ENCODE measurements at regions not wholly inside any gene's neighbourhood (a gene's known extent, or its start where the extent isn't known, plus 50 kb on each side); places are given as distances from the start of the nearest gene placed in this dataset.
A peak's percentile ranks its signal among the peaks of the same experiment; 100 is the strongest.

DNA sequence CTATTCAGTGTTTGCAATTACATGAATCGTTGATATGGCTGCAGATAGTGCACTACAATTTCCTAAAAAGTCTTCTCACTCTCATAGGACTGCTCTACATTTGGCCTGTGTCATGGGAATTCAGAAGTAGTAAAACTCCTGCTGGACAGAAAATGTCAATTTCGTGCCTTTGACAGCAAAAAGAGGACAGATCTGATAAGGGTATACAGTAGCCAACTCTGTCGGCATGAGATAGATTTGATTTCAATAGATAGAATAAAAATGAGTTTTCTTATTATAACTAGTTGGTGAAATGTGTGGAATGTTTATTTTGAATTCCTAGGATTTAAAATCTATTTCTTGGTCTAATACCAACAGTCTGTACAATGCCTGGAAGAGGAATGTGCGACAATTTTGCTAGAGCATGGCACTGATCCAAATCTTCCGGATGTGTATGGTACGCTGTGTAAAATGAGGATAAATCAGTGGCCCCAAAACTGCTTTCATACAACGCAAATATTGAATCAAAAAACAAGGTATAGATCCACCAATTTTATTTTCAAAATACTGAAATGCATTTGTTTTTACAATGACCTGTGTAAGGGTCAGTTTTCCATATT is 133.5 kb upstream of the CDK13 start:
- Histone ChIP-seq H2BK120ac (ENCODE audit: low read depth, low read length, poor library complexity, severe bottlenecking) (no peak overlapping the region), H4K8ac (replicated peaks; ENCODE audit: insufficient read length, low read depth, low read length) (no peak overlapping the region), H2BK15ac (ENCODE audit: low read depth, low read length) (no peak overlapping the region), H2BK5ac (ENCODE audit: insufficient read length, low read length) (no peak overlapping the region), H3K23ac (ENCODE audit: insufficient read length, low read depth, low read length) (no peak overlapping the region), H3K56ac (ENCODE audit: insufficient read length, low read depth, low read length) (no peak overlapping the region), H3K9ac (ENCODE audit: extremely low read depth, insufficient read length, low read length) (no peak overlapping the region), H3K4me2 (ENCODE audit: insufficient read depth, insufficient read length, low read length) (no peak overlapping the region), H3K27ac (ENCODE audit: insufficient read length, low read depth, low read length) (no peak overlapping the region), H3K79me2 (ENCODE audit: insufficient read depth, low read length) (no peaks in the 10 kb centered on the region), H3K23me2 (ENCODE audit: insufficient read length, low read depth, low read length, poor library complexity, severe bottlenecking) (no peaks in the 10 kb centered on the region), H3T11ph (ENCODE audit: low read length) (no peak overlapping the region), H2BK20ac (ENCODE audit: low read depth, low read length, poor library complexity, severe bottlenecking) (peak overlapping the region; percentile 60), H3K18ac (ENCODE audit: insufficient read length, low read depth, low read length) (no peak overlapping the region), H2BK12ac (ENCODE audit: insufficient read length, low read depth, low read length) (no peak overlapping the region), H3K14ac (ENCODE audit: insufficient read depth, low read length) (no peak overlapping the region), H4K5ac (ENCODE audit: insufficient read length, low read depth, low read length) (no peak overlapping the region), H3K4ac (ENCODE audit: low read depth, low read length) (no peak overlapping the region), H3K27me3 (ENCODE audit: insufficient read depth, low read length) (no peaks in the 10 kb centered on the region), H4K20me1 (ENCODE audit: control insufficient read depth, insufficient read depth, insufficient read length) (no peaks in the 10 kb centered on the region), H4K91ac (ENCODE audit: insufficient read length, low read depth, low read length) (no peak overlapping the region), H2AK5ac (ENCODE audit: insufficient read length, low read length) (no peak overlapping the region), H3K4me1 (ENCODE audit: insufficient read depth, low read length) (no peaks in the 10 kb centered on the region), H3K79me1 (ENCODE audit: insufficient read depth, low read depth, low read length, poor library complexity, severe bottlenecking) (no peaks in the 10 kb centered on the region), H3K9me3 (ENCODE audit: control insufficient read depth, low read depth, low read length) (no peaks in the 10 kb centered on the region), H2AFZ (ENCODE audit: low read length) (no peak overlapping the region)
- Mint-ChIP-seq H3K36me3 (ENCODE audit: insufficient read depth in 1 of 3, low read depth in 3 of 3) (no peaks in the 10 kb centered on the region), H3K27ac (no peak overlapping the region), H3K27me3 (ENCODE audit: low read depth) (peaks cover 2% of the 10 kb centered on the region; the same call in 1 of the 2 replicates), H3K4me1 (peaks cover 2 to 5% of the 10 kb centered on the region in 2 experiments; a peak in 1 of 4 replicates), H3K9me3 (0 out of 5 replicates have a peak, but pooled peaks cover 0 to 2% of the 10 kb centered on the region in 2 experiments), H3K4me3 (no peak overlapping the region)
- WGBS (ENCODE audit: extremely low coverage, insufficient read length, low lambda C conversion rate): no CpG with 5 or more reads among the region's 7 CpGs
- TF ChIP-seq, protein P1, sequence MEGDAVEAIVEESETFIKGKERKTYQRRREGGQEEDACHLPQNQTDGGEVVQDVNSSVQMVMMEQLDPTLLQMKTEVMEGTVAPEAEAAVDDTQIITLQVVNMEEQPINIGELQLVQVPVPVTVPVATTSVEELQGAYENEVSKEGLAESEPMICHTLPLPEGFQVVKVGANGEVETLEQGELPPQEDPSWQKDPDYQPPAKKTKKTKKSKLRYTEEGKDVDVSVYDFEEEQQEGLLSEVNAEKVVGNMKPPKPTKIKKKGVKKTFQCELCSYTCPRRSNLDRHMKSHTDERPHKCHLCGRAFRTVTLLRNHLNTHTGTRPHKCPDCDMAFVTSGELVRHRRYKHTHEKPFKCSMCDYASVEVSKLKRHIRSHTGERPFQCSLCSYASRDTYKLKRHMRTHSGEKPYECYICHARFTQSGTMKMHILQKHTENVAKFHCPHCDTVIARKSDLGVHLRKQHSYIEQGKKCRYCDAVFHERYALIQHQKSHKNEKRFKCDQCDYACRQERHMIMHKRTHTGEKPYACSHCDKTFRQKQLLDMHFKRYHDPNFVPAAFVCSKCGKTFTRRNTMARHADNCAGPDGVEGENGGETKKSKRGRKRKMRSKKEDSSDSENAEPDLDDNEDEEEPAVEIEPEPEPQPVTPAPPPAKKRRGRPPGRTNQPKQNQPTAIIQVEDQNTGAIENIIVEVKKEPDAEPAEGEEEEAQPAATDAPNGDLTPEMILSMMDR (conservative IDR thresholded peaks at IDR 0.05): no peak
- DNase-seq: no peak
